Bone marrow (tissue), 2 donors: ENCODE measurements at regions not wholly inside any gene's neighbourhood (a gene's known extent, or its start where the extent isn't known, plus 50 kb on each side); places are given as distances from the start of the nearest gene placed in this dataset.
"Not testable (repeated sequence)": the region's sequence is repeated elsewhere in the genome, so short reads cannot be mapped to it uniquely, and the experiment has no call there.

Experiments
- DNase-seq, 2 donors: peaks; one replicate each; lab custom pipeline; 2025; lab: John Stamatoyannopoulos, UW

- no peak for DNase-seq
Observed at GRCh38 chr12:131617596-131618302, 93.1 kb upstream of the SFSWAP start.

DNA sequence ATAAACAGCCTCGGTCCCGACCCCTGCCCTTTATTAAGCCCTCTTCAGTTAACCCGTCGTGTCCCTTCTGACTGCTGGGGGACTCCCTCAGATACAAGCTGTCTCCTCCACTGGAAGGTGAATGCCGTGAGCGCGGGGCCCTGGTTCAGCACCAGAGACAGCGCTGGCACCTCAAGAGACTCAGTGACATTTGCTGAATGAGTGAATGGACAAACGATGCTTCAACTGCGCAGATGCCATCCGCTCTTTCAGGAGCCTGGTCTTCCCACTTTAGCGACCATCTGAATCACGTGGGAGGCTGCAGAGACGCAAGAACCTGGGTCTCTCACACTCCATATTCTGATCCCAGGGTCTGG lies 92.6 kb upstream of the SFSWAP start:
- no peak for DNase-seq

DNA sequence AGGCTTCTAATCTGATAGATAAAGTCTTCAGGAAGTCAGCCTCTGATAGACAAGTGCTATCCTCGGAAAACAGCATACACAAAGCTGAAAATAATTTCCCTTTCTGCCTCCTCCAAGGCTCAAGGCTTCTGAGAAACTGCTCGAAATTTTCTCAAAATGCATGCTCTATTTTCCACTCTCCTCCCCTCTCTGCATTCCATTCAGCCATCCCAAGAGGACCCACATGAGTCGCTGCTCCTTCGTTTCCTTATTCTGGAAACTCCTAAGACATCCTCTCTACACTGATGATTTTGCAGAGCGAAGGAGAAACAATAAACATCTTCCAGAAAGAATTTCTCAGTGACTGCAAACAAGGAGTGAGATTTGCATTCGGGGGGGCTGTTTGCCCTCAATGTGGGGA lies 92.2 kb upstream of the SFSWAP start:
- no peak for DNase-seq

GRCh38 chr12:131619106-131619642 lies 91.7 kb upstream of the SFSWAP start:
- DNase-seq: no peak

DNA sequence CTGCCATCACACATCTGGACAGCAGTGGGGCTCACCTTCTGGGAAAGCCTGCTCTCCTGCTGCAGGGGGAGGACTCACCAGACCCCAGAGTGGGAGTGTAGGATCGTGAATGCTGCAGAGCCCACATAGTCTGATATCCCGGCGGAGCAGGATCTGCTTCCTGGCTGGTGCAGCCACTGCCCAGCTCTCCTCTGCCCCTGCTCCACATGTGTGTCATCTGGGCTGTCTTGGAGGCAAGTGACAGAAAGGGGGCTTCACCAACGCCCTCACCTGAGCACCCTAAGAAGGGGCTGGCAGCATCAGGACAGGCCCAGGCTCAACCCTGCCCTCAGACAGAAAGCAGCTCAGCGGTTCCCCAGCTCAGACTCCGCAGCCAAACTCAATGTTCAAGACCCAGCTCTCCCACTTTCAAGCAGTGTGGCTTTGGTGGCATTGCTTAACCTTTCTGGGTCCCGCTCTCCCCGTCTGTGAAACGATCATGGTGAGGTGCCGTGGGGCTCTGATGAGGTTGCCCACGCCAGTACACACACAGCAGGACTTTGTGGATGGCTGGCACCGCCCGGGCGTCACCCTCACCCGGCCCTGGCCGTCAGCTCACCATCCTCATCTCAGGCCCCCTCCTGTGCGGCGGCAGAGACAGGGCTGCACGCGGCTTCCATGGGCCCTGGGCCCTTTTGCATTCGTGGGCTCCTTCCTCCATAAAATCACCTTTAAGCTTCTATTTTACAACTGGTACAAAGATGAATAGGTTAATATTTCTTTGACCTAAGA lies 91.0 kb upstream of the SFSWAP start:
- no peak for DNase-seq

DNA sequence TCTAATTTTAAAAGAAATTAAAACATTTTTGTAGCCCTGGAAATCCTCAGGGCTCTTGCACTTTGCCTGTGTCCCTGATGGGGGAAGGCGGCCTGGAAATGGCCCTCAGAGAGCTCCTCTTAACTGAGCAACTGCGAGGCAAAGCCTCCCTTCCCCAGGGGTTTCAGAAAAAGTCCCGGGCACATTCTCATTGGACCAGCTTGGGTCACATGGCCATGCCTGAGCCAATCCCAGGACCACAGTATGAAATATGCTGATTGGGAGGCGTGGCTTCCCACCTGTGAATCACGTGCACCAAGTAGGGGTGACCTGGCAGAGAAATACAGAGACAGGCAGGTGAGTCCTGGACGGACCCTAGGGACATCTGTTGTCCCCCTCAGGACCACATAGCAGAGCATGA lies 90.4 kb upstream of the SFSWAP start:
- no peak for DNase-seq

DNA sequence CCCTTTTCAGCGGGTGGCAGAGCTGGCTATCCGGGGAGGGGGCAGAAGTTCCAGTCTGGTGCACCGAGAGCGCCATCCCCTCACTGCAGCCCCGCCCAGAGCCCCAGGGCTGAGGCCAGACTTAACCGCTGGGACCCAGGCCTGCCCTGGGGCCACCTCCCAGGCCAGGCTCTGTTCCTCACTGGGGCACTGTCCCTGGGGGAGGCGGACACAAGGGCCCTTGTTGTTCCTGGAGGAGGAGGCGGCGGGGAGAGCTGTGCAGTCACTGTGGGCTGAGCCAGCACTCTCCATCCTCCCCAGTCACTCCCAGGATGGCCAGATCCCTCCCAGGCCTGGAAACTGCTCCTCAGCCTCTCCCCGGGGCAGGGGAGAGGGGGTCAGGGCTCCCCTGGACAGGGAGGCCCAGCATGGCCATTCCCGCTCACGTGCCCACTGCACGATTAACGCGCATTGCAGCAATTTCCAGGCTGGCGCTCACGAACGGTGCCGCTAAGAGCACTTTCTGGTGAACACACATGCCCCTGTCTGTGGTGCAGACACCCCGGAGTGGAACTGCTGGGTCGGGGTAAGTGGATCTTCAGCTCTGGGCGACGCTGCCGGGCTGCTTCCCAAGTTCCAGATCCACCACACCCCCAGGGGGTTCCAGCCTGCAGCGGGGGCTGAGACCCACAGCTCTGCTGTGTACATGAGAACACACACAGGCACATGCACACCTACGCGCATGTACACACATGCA lies 89.8 kb upstream of the SFSWAP start:
- no peak for DNase-seq

- no peak for DNase-seq
Observed at GRCh38 chr12:131621701-131622421, 89.0 kb upstream of the SFSWAP start.

DNA sequence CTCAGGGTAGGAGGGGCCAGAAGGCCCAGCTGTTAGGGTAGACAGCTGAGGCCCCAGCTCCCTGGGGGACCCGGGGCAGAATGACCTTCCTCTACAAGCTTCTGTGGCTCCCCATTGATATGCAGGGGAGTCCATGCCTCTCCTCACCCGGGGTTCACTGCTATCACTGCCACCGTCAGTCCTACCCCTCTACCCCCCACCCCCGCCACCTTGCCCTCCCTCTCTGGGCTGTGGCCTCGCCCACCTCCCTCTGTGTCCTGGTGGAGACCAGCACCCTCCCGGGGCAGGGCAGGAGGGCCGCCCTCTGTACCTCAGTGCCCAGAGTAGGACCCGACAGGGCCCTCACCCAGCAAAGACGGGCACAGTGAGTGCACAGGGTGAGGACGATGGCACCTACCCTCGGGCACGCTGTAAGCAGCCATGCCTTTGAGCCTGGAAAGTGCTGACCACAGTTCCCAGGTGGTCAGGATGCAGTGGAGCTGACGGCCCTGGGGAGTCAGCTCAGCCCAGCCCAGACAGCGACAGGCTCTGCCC lies 88.4 kb upstream of the SFSWAP start:
- DNase-seq: no peak

GRCh38 chr12:131623404-131624368 lies 87.2 kb upstream of the SFSWAP start:
- not testable (repeated sequence) for DNase-seq

- DNase-seq: not testable (repeated sequence)
Observed at GRCh38 chr12:131624369-131624739, 86.5 kb upstream of the SFSWAP start.

DNA sequence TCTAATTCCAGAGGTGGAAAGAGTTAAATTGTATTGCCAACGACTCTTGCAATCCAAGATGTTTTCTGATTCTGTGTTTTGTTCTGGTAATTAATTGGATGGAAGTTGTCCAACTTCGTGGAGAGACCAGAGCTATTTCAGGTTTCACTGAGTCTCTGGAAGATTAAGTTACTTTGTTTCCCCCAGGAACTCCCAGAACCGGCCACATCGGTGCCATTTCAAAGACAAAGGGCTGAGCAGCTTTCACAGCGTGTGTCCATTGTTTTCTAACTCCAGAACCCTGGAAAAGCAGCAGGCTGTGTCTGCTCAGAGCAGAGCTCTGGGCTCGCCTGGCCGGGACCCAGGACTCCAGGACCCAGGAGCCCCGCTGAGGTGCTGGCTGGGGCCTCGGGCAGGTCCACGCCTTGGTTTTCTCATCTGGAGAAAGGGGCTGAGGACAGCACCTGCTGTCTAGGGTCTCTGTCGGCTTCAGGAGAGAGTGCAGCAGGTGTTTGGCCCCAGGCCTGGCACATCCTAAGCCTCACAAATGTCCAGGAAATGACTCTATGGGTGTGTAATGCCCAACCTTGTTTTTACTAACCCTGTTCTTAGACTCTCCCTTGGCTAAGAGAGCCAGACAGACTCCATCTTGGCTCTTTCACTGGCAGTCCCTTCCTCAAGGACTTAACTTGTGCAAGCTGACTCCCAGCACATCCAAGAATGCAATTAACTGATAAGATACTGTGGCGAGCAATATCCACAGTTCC lies 86.0 kb upstream of the SFSWAP start:
- DNase-seq: not testable (repeated sequence)

DNA sequence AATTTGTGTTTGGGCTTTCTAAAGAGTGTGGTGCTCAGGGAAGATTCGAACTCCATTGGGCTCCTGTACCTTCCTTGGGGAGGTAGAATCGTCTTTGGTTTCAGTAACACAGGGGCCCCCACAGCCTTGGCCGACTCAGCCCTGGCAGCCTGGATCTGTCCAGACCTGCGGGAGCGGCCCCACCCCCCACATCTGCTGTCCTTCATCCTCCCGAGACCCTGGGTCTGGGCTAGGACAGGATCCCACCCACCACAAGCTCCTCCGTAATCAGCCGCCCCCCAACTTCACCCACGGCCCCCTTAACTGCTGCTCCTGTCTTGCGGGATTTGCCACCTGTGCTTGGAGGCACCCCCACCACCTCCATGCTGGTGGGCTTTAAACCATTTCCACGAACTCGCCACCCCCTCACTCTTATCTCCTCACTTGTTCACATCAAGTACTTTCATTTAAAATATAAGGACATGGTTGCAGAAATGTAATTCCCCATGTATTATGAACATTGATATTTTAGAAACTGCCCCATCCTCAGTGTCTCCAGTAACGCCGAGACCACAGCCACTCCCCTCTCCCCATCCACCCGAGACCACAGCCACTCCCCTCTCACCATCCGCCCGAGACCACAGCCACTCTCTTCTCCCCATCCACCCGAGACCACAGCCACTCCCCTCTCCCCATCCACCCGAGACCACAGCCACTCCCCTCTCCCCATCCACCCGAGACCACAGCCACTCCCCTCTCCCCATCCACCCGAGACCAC lies 84.7 kb upstream of the SFSWAP start:
- not testable (repeated sequence) for DNase-seq

DNA sequence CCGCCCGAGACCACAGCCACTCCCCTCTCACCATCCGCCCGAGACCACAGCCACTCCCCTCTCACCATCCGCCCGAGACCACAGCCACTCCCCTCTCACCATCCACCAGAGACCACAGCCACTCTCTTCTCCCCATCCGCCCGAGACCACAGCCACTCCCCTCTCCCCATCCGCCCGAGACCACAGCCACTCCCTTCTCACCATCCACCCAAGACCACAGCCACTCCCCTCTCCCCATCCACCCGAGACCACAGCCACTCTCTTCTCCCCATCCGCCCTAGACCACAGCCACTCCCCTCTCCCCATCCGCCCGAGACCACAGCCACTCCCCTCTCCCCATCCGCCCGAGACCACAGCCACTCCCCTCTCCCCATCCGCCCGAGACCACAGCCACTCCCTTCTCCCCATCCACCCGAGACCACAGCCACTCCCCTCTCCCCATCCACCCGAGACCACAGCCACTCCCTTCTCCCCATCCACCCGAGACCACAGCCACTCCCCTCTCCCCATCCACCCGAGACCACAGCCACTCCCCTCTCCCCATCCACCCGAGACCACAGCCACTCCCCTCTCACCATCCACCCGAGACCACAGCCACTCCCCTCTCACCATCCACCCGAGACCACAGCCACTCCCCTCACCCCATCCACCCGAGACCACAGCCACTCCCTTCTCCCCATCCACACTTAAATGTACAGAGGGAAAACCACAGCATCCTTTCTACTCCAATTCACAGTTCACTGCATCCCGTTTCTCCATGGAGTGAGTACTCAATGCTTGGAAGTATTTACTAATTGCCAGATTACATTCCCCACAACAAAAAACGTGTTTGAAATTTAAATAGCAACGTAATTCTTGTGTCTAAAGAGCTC lies 83.5 kb upstream of the SFSWAP start:
- DNase-seq: not testable (repeated sequence)

DNA sequence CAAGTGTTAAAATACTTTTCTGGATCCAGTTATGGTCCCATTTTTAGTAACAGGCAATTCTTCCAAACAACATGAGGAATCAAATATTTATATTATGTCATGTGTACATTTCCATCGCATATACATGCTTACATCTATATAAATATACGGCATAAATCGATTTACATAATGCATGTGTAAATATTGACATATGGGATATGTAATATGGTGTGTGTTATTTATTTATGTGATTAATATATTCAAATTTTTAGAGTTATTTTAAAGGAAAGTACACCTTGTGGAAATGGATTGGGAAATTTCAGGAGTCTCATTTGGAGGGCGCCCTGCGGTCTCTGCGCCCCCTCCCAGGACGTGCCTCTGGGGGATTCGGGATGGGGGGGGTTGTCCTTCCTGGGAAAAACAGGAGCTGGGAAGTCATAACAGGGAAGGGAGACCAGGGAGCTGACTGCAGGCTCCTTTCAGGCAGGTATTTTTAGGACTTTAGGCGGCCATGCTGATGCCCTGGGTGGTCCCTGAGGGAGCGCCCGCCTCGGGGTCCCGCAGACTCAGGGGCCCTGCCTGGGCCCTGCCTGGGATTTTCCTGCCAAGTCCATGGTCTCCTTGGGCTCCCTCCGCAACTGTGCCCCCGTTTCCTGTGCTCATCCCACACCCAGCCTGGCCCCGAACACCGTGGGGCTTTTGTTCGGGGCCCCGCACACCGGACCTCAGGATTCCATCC lies 82.7 kb upstream of the SFSWAP start:
- DNase-seq: no peak

DNA sequence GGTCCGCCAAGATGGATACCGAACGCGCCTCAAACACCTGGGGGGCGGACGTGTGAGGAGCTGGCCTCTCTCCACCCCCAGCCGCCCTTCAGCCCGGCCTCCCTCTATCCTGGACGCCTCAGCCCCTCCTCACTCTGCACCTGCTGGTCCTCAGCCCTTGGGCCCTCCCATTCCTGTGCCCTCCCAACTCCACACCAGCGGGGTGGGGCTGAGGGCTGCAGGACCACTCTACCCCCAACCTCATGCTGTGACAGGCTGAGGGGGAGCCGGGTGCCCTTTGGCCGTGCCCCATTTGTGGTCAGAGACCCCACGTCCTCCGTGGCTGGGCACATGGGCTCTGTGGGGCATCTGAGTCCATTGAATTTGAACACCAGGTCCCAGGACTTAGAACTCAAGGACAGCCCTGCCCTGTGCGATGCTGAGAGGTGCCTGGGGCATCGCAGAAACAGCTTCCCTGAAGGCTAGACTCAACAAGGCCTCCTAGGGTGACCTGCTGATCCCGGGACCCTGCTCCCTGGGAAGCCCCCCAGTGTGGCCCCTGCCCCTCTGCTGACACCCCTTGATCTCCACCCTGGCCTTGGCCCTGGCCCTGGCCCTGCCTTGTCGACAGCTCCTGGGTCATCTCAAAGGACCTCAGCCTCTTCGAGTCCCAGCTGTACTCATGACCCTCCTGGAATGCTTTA lies 82.0 kb upstream of the SFSWAP start:
- DNase-seq: no peak

- DNase-seq: no peak
Observed at GRCh38 chr12:131631230-131631629, 79.7 kb upstream of the SFSWAP start.
